Kidney epithelial cell (primary cell): ENCODE measurements at regions not wholly inside any gene's neighbourhood (a gene's known extent, or its start where the extent isn't known, plus 50 kb on each side); places are given as distances from the start of the nearest gene placed in this dataset.
A peak's percentile ranks its signal among the peaks of the same experiment; 100 is the strongest.

Experiments
- DNase-seq: peaks from one replicate; pipeline ENCODE4 v3.0.0-alpha.2; 2010; ENCODE audit warnings: low read depth
- H3K27me3 ChIP-seq: 2 replicates; pipeline ENCODE4 v1.6.0; 2011; ENCODE audit warnings: low read length; ENCODE audit not compliant: control insufficient read depth, insufficient read depth
- H3K36me3 ChIP-seq: 2 replicates; pipeline ENCODE4 v1.5.1; 2011; ENCODE audit warnings: low read length; ENCODE audit not compliant: control insufficient read depth, insufficient read depth
- H3K4me3 ChIP-seq: 2 replicates; pipeline ENCODE4 v1.5.1; 2011; ENCODE audit warnings: low read depth, mild to moderate bottlenecking, control low read depth, low read length
- TF ChIP-seq, protein P1 (sequence below): IDR thresholded peaks from 2 replicates; pipeline ENCODE4 v1.5.1; 2011; ENCODE audit warnings: mild to moderate bottlenecking, moderate library complexity, low read length, control low read depth, inconsistent platforms; ENCODE audit not compliant: insufficient read depth, poor library complexity, severe bottlenecking

DNA sequence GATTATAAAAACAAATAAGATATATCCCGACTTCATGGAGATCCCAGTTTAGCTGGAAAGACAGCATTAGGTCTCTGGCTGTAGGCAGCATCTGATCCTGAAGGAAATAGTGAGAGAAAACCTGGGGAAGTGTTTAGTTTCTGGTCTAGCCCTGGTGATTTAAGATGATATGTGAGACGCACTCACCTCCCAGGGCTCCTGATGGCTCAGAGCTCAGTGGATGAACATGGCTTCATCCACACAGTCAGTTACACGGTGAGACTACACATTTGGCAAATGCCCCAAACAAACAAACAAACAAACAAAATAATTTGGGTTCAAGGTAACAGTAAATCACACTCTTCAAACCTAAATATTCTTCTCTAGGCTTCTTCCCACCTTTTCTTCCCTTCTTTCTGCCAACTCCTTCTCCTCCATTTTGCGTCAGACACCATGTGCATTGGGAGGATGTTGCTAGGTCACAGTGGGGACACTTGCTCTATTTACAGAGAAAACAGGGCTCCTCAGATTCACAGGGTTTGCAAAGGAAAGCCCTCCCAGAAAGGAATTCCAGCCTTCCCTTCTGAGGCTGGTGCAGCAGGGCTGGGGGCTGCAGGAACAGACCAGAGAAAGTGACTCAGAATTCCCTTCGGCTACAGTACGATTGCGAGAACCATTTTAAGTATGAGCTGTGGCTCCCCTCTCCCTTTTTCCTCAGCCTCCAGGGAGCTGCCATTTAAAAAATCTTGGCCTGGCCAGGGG lies 59.6 kb upstream of the SALL4 start:
- TF ChIP-seq, protein P1, sequence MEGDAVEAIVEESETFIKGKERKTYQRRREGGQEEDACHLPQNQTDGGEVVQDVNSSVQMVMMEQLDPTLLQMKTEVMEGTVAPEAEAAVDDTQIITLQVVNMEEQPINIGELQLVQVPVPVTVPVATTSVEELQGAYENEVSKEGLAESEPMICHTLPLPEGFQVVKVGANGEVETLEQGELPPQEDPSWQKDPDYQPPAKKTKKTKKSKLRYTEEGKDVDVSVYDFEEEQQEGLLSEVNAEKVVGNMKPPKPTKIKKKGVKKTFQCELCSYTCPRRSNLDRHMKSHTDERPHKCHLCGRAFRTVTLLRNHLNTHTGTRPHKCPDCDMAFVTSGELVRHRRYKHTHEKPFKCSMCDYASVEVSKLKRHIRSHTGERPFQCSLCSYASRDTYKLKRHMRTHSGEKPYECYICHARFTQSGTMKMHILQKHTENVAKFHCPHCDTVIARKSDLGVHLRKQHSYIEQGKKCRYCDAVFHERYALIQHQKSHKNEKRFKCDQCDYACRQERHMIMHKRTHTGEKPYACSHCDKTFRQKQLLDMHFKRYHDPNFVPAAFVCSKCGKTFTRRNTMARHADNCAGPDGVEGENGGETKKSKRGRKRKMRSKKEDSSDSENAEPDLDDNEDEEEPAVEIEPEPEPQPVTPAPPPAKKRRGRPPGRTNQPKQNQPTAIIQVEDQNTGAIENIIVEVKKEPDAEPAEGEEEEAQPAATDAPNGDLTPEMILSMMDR, result no peak
- Histone ChIP-seq H3K4me3 (no peak overlapping the region), H3K36me3 (no peaks in the 10 kb centered on the region), H3K27me3 (no peaks in the 10 kb centered on the region)
- no peak for DNase-seq

DNA sequence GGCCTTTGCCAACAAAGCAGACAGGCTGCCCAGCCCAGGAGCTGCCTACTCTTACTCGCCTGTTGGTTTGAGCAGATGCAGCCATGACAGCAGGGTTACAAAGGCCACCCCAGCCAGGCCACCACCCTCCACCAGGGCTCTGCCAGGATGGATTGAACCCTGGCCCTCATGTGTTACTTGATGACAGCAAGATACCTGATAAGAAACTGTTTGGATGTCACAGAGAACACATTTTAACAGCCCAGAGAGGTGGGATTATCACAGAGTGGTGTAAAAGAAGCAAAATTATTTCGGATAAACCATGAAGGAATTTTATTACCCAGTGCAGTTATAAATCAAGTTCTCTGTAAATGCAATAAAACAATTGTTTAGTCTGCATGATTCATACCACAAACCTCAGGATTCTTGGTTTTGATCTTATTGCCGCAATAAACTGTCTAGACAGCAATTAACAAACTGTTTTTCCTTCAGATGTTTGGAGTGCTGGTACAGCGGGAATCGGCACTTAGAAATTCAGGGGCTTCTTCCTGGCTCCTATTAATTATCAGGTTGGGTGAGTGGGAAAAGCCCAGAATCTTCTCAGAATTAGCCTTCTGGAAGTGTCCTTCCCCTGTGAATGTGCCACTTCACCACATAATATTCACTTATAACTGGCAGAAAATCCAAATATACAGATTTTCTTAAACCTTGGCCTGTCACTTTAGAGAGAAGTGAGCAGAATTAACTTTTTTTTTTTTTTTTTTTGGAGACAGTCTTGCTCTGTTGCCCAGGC lies 58.0 kb upstream of the SALL4 start:
- DNase-seq, result peak; percentile 55
- H3K36me3 ChIP-seq, result no peaks in the 10 kb centered on the region
- TF ChIP-seq, protein P1, result no peak
- no peaks in the 10 kb centered on the region for H3K27me3 ChIP-seq
- no peak overlapping the region for H3K4me3 ChIP-seq

DNA sequence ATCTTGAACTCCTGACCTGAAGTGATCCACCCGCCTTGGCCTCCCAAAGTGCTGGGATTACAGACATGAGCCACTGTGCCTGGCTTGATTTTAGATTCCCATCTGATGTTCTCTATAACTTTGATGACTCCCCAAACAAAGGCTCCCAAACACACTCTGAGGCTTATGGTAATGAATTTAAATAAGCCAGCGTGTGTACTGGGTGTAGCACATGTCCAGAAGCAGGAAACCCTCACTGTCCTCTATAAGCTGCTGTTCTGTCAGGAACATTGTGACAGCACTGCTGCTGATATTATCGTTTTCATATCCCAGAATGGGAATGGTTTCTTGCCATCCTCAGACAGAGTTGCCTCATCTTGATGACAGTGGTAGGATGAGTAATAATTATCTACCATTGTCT lies 54.1 kb upstream of the SALL4 start:
- TF ChIP-seq, protein P1, result no peak
- no peak for DNase-seq
- H3K27me3 ChIP-seq, result no peaks in the 10 kb centered on the region
- H3K4me3 ChIP-seq, result no peak overlapping the region
- no peaks in the 10 kb centered on the region for H3K36me3 ChIP-seq

DNA sequence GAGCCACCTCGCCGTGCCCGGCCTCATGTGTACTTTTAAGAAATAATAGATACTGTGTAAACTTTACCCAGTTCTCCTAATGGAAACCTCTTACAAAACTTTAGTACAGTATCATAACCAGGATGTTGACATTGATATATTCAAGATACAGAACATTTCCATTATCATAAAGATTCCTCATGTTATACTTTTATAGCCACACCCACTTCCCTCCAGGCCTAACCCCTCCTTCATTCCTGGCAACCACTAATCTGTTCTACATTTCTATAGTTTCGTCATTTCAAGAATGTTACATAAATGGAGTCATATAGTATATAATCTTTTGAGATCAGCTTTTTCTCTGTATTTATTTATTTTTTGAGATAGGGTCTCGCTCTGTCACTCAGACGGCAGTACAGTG lies 52.6 kb upstream of the SALL4 start:
- no peak overlapping the region for H3K4me3 ChIP-seq
- no peak for DNase-seq
- TF ChIP-seq, protein P1, result no peak
- no peaks in the 10 kb centered on the region for H3K27me3 ChIP-seq
- no peaks in the 10 kb centered on the region for H3K36me3 ChIP-seq
